Posterior cingulate gyrus (tissue), 11 donors: ENCODE measurements at regions not wholly inside any gene's neighbourhood (a gene's known extent, or its start where the extent isn't known, plus 50 kb on each side); places are given as distances from the start of the nearest gene placed in this dataset.

Experiments
- DNase-seq, 10 donors: peaks; one replicate each; pipeline versions ENCODE4 v3.0.0 to v3.0.0-alpha.2; 2020 to 2021; ENCODE audit warnings: mixed read lengths in 3 of 10
- intact Hi-C: fragments of 100-400 bp; cut with DNase I; formaldehyde crosslinking; loops from one replicate; pipeline ENCODE4 v1.15.1; 2023

- intact Hi-C loops: no loop called here
These were observed 52.7 kb upstream of the MYEOV start for GRCh38 chr11:69241075-69241740.

GRCh38 chr11:69241844-69242243, 52.1 kb upstream of the MYEOV start:
- no peak for DNase-seq
- intact Hi-C loops: no loop called here

More at GRCh38 chr11:69241075-69241740, 52.7 kb upstream of the MYEOV start:
- DNase-seq: no peak

- intact Hi-C loops: no loop called here
- DNase-seq: no peak
These were observed 51.6 kb upstream of the MYEOV start for GRCh38 chr11:69242266-69242920.

GRCh38 chr11:69243496-69244200, 50.3 kb upstream of the MYEOV start:
- DNase-seq: no peak
- intact Hi-C loops: no loop called here
